H1 (cell line): ENCODE measurements at regions not wholly inside any gene's neighbourhood (a gene's known extent, or its start where the extent isn't known, plus 50 kb on each side); places are given as distances from the start of the nearest gene placed in this dataset.

ENCODE experiments used
- CTCF ChIA-PET: fragments of 300-600 bp; sonication (Branson Sonifier 250); formaldehyde crosslinking; loops from one replicate; lab custom pipeline; 2021; ENCODE audit not compliant: partially characterized antibody; lab: Charles Lee
- POLR2A ChIA-PET: fragments of 300-600 bp; sonication (Branson Sonifier 250); formaldehyde crosslinking; loops from one replicate; lab custom pipeline; 2021; ENCODE audit warnings: inconsistent platforms; ENCODE audit not compliant: partially characterized antibody; lab: Charles Lee
- DNase-seq, 2 experiments: peaks; one replicate each; pipeline versions ENCODE4 v3.0.0 to v3.0.0-alpha.2; 2010 to 2022; ENCODE audit warnings: low spot score in 2 of 2, low read depth in 1 of 2, mixed read lengths in 1 of 2
- FAIRE-seq: peaks from 2 replicates; lab custom pipeline; 2011; peaks lifted over from hg19 to GRCh38; lab: Jason Lieb, UNC
- H2AFZ ChIP-seq: 2 replicates; pipeline ENCODE4 v1.8.1; 2012; ENCODE audit warnings: low read length, inconsistent platforms
- H2AK5ac ChIP-seq: 2 replicates; pipeline ENCODE4 v1.6.1; 2013; ENCODE audit warnings: low read depth, low read length
- H2BK120ac ChIP-seq: replicated peaks from 2 replicates; pipeline ENCODE3; 2013; ENCODE audit warnings: low read depth, low read length, inconsistent platforms
- H2BK12ac ChIP-seq: 2 replicates; pipeline ENCODE4 v1.6.1; 2013; ENCODE audit warnings: low read depth, low read length
- H2BK15ac ChIP-seq: 2 replicates; pipeline ENCODE4 v1.6.1; 2013; ENCODE audit warnings: low read length
- H2BK20ac ChIP-seq: 2 replicates; pipeline ENCODE4 v1.6.1; 2013; ENCODE audit warnings: low read length
- H2BK5ac ChIP-seq: 2 replicates; pipeline ENCODE4 v1.6.1; 2013; ENCODE audit warnings: low read depth, low read length
- H3K14ac ChIP-seq: 2 replicates; pipeline ENCODE4 v1.6.1; 2013; ENCODE audit warnings: inconsistent platforms; ENCODE audit not compliant: insufficient read length
- H3K18ac ChIP-seq: 2 replicates; pipeline ENCODE4 v1.6.1; 2013; ENCODE audit warnings: low read length; ENCODE audit errors: extremely low read depth
- H3K23ac ChIP-seq: 2 replicates; pipeline ENCODE4 v1.6.1; 2013; ENCODE audit warnings: inconsistent platforms; ENCODE audit not compliant: insufficient read length
- H3K23me2 ChIP-seq: 2 replicates; pipeline ENCODE4 v1.6.1; 2013; ENCODE audit warnings: low read depth, low read length
- H3K27ac ChIP-seq: 2 replicates; pipeline ENCODE4 v1.6.1; 2011; ENCODE audit warnings: low read depth, low read length, inconsistent platforms
- H3K27me3 ChIP-seq, 4 experiments: replicated peaks in 1 of 4; 1 replicate in 1 of 4; 2 replicates in 3 of 4; pipeline versions ENCODE4 v1.6.1 to v1.8.1; 2011 to 2013; ENCODE audit warnings: low read length in 3 of 4, mild to moderate bottlenecking in 3 of 4, inconsistent platforms in 2 of 4, mixed read lengths in 2 of 4, moderate library complexity in 1 of 4; ENCODE audit not compliant: control insufficient read depth in 3 of 4, insufficient read depth in 3 of 4; ENCODE audit errors: extremely low read depth in 1 of 4
- H3K36me3 ChIP-seq, 4 experiments: 2 replicates each; pipeline versions ENCODE4 v1.6.1 to v1.8.1; 2011 to 2013; ENCODE audit warnings: mild to moderate bottlenecking in 4 of 4, low read length in 3 of 4, moderate library complexity in 2 of 4, control low read depth in 1 of 4, inconsistent platforms in 1 of 4; ENCODE audit not compliant: insufficient read depth in 4 of 4, control insufficient read depth in 2 of 4
- H3K4ac ChIP-seq: replicated peaks from 2 replicates; pipeline ENCODE3; 2013; ENCODE audit warnings: low read length, low read depth, mixed read lengths, inconsistent platforms; ENCODE audit not compliant: insufficient read length
- H3K4me1 ChIP-seq, 4 experiments: replicated peaks in 1 of 4; 1 replicate in 1 of 4; 2 replicates in 3 of 4; pipeline versions ENCODE4 v1.6.1 to v1.8.1; 2011 to 2013; ENCODE audit warnings: low read length in 3 of 4, inconsistent platforms in 2 of 4, mixed read lengths in 1 of 4; ENCODE audit not compliant: insufficient read depth in 4 of 4, control insufficient read depth in 3 of 4
- H3K4me2 ChIP-seq, 2 experiments: 2 replicates each; pipeline versions ENCODE4 v1.6.1 to v1.8.1; 2011 to 2013; ENCODE audit warnings: low read depth in 2 of 2, low read length in 2 of 2, control low read depth in 1 of 2, inconsistent platforms in 1 of 2, mild to moderate bottlenecking in 1 of 2; ENCODE audit not compliant: insufficient read depth in 1 of 2
- H3K4me3 ChIP-seq, 4 experiments: fragments of 200-600, 300-600 bp in 1 of 4; sonication (generic), shearing (Covaris generic), sonication (Bioruptor Twin) in 1 of 4; 2 replicates each; pipeline versions ENCODE4 v1.5.1 to v1.8.1; 2011 to 2016; ENCODE audit warnings: low read length in 4 of 4, low read depth in 3 of 4, control low read depth in 2 of 4, inconsistent platforms in 2 of 4, mild to moderate bottlenecking in 2 of 4, mixed read lengths in 1 of 4, moderate library complexity in 1 of 4; ENCODE audit not compliant: insufficient read depth in 2 of 4; ENCODE audit errors: extremely low read depth in 1 of 4
- H3K56ac ChIP-seq: replicated peaks from 2 replicates; pipeline ENCODE3; 2013; ENCODE audit warnings: low read depth, mild to moderate bottlenecking, mixed read lengths, low read length, inconsistent platforms; ENCODE audit not compliant: insufficient read length
- H3K79me1 ChIP-seq: 2 replicates; pipeline ENCODE4 v1.6.1; 2013; ENCODE audit warnings: low read depth, low read length, control low read depth
- H3K79me2 ChIP-seq, 2 experiments: 2 replicates each; pipeline versions ENCODE4 v1.6.1 to v1.8.1; 2012 to 2013; ENCODE audit warnings: low read length in 2 of 2, mild to moderate bottlenecking in 2 of 2, inconsistent platforms in 1 of 2; ENCODE audit not compliant: insufficient read depth in 2 of 2, control insufficient read depth in 1 of 2
- H3K9ac ChIP-seq, 4 experiments: replicated peaks in 1 of 4; 1 replicate in 1 of 4; 2 replicates in 3 of 4; pipeline versions ENCODE4 v1.6.1 to v1.8.1; 2011 to 2013; ENCODE audit warnings: low read depth in 3 of 4, low read length in 3 of 4, control low read depth in 2 of 4, mild to moderate bottlenecking in 2 of 4, moderate library complexity in 2 of 4, inconsistent platforms in 1 of 4; ENCODE audit errors: extremely low read depth in 1 of 4
- H3K9me3 ChIP-seq, 2 experiments: 2 replicates each; pipeline versions ENCODE4 v1.6.1 to v1.8.1; 2012 to 2013; ENCODE audit warnings: mild to moderate bottlenecking in 2 of 2, moderate library complexity in 2 of 2, control low read depth in 1 of 2, inconsistent platforms in 1 of 2, low read depth in 1 of 2, low read length in 1 of 2, mixed read lengths in 1 of 2; ENCODE audit not compliant: insufficient read depth in 2 of 2
- H4K20me1 ChIP-seq, 2 experiments: replicated peaks in 1 of 2; 2 replicates each; pipeline versions ENCODE3 to v1.8.1; 2011 to 2013; ENCODE audit warnings: inconsistent platforms in 2 of 2, low read length in 2 of 2, mild to moderate bottlenecking in 1 of 2; ENCODE audit not compliant: insufficient read depth in 2 of 2, control insufficient read depth in 1 of 2
- H4K5ac ChIP-seq: 2 replicates; pipeline ENCODE4 v1.6.1; 2013; ENCODE audit warnings: low read length, low read depth, mixed read lengths, inconsistent platforms; ENCODE audit not compliant: insufficient read length
- H4K8ac ChIP-seq: 2 replicates; pipeline ENCODE4 v1.8.0; 2013; ENCODE audit warnings: mild to moderate bottlenecking, moderate library complexity, low read length, inconsistent platforms; ENCODE audit not compliant: insufficient read depth; ENCODE audit errors: extremely low read depth
- H4K91ac ChIP-seq: replicated peaks from 2 replicates; pipeline ENCODE3; 2013; ENCODE audit warnings: low read length, mixed read lengths, inconsistent platforms; ENCODE audit not compliant: insufficient read length
- ASH2L ChIP-seq: fragments of 200-600, 300-600 bp; sonication (generic); IDR thresholded peaks from one replicate; pipeline ENCODE4 v1.7.1; 2017; ENCODE audit warnings: low read length
- ATF2 ChIP-seq: IDR thresholded peaks from 2 replicates; pipeline ENCODE4 v1.6.1; 2012; ENCODE audit warnings: low read length, inconsistent platforms
- CTBP2 ChIP-seq: IDR thresholded peaks from 2 replicates; pipeline ENCODE4 v1.7.0; 2011; ENCODE audit warnings: borderline replicate concordance, mild to moderate bottlenecking, moderate library complexity, mixed read lengths, low read length; ENCODE audit not compliant: insufficient read depth, insufficient read length
- E2F6 ChIP-seq: IDR thresholded peaks from 2 replicates; pipeline ENCODE4 v1.6.1; 2012; ENCODE audit warnings: inconsistent platforms
- EZH2 ChIP-seq: fragments of 200-600 bp; sonication (generic); IDR thresholded peaks from 2 replicates; pipeline ENCODE4 v1.7.1; 2012; ENCODE audit warnings: low read depth, mild to moderate bottlenecking, moderate library complexity, low read length, inconsistent platforms; ENCODE audit not compliant: severe bottlenecking
- GABPA ChIP-seq: IDR thresholded peaks from 2 replicates; pipeline ENCODE4 v1.6.1; 2011; ENCODE audit warnings: mild to moderate bottlenecking, low read length, moderate library complexity, borderline replicate concordance; ENCODE audit not compliant: insufficient read depth
- JUN ChIP-seq: IDR thresholded peaks from 2 replicates; pipeline ENCODE4 v1.6.1; 2011; ENCODE audit warnings: low read depth, mild to moderate bottlenecking, improper control_type of control experiment, low read length
- KDM5A ChIP-seq: fragments of 200-600 bp; IDR thresholded peaks from 2 replicates; pipeline ENCODE4 v1.7.1; 2012; ENCODE audit warnings: mild to moderate bottlenecking, low read length, inconsistent platforms, mixed read lengths
- SRF ChIP-seq: IDR thresholded peaks from 2 replicates; pipeline ENCODE4 v1.6.1; 2011; ENCODE audit warnings: mild to moderate bottlenecking, low read depth, low read length, moderate library complexity
- YY1 ChIP-seq: IDR thresholded peaks from 2 replicates; pipeline ENCODE4 v1.6.1; 2011; ENCODE audit warnings: low read depth, mild to moderate bottlenecking, low read length
- WGBS, 2 experiments: shearing (Covaris generic) in 1 of 2; methylation state at CpG; one replicate each; pipeline versions ENCODE4 v1.1.6 to v1.1.7; 2013 to 2015; ENCODE audit warnings: low lambda C conversion rate in 2 of 2, mixed read lengths in 2 of 2, inconsistent platforms in 1 of 2, low coverage in 1 of 2, missing lambda C conversion rate in 1 of 2; ENCODE audit not compliant: insufficient replicate concordance in 2 of 2, insufficient coverage in 1 of 2, insufficient read length in 1 of 2; ENCODE audit errors: extremely low coverage in 1 of 2, missing lambda C conversion rate in 1 of 2; 5-methylcytosine and 5-hydroxymethylcytosine counted together

DNA sequence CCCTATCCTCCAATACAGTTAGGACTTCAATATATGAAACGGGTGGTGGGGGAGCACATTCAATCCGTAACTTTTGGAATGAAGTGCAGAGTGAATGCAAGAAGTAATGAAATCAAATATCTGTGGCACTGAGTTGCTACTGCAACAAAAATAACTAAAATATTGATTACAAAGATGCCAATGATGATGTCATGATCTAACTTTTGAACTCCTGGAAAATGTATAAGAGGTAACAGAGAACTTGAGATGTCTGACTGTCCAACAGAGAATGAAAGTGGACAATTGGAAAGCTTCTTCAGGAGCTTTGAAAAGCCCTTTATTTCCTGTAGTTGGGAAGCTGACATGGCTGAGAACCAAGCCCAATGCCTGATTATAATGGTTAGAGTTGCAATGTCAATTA is 279.9 kb downstream of the ZBBX start (continued):
- TF ChIP-seq EZH2: no peak

- Histone ChIP-seq H3K9ac (no peak overlapping the region), H3K79me2 (no peaks in the 10 kb centered on the region), H3K23me2 (no peaks in the 10 kb centered on the region), H2BK20ac (no peak overlapping the region), H3K36me3 (no peaks in the 10 kb centered on the region), H2BK5ac (no peak overlapping the region), H4K91ac (no peak overlapping the region), H3K79me1 (no peaks in the 10 kb centered on the region), H3K18ac (no peak overlapping the region), H3K4me3 (no peak overlapping the region), H2AK5ac (no peak overlapping the region), H2BK12ac (no peak overlapping the region), H4K8ac (no peak overlapping the region), H4K5ac (no peak overlapping the region), H3K9me3 (no peaks in the 10 kb centered on the region), H3K56ac (no peak overlapping the region), H3K4me2 (no peak overlapping the region), H3K27ac (no peak overlapping the region), H2AFZ (no peak overlapping the region), H3K27me3 (no peaks in the 10 kb centered on the region), H3K4me1 (no peaks in the 10 kb centered on the region), H3K4ac (no peak overlapping the region), H3K14ac (no peak overlapping the region), H3K23ac (no peak overlapping the region), H2BK120ac (no peak overlapping the region), H2BK15ac (no peak overlapping the region), H4K20me1 (no peaks in the 10 kb centered on the region)
- ChIA-PET POLR2A (no interaction called here), CTCF (no interaction called here)
- DNase-seq (no peak), FAIRE-seq (no peak)
- TF ChIP-seq KDM5A (no peak), ATF2 (no peak), YY1 (no peak), CTBP2 (no peak), GABPA (no peak), ASH2L (no peak), JUN (no peak), E2F6 (no peak), SRF (no peak)
- WGBS, 2 experiments: 93% methylated on average over 2 of the region's 2 CpGs; no CpG with 5 or more reads in 1 of the 2 experiments
Observed at GRCh38 chr3:167095976-167096375, 284.1 kb downstream of the ZBBX start.
